Ecto neural progenitor cell (in vitro differentiated cells): ENCODE measurements at regions not wholly inside any gene's neighbourhood (a gene's known extent, or its start where the extent isn't known, plus 50 kb on each side); places are given as distances from the start of the nearest gene placed in this dataset.
"Not testable (repeated sequence)": the region's sequence is repeated elsewhere in the genome, so short reads cannot be mapped to it uniquely, and the experiment has no call there.

ENCODE experiments used
- DNase-seq: peaks from one replicate; pipeline ENCODE4 v3.0.0-alpha.2; 2018; ENCODE audit warnings: low spot score

DNA sequence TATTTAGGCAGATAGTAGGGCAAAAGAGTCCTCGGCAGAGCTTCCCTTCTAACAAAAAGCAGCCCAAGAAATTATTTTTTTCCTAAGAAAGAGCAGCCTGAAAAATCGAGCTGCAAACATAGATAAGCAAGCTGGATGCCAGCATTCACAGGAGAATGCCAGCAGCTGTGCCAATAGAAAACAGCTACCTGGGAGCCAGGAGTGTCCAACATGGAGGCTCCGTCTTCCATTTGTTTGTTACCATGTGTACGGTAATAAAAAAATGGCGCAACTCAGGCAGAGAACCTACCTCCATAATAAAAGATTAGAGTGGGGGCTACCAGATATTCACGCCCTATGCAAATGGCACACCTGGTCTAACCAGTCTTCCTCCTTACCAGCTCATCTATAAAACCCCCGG is 77.6 kb upstream of the IPO5 start:
- no peak for DNase-seq

DNA sequence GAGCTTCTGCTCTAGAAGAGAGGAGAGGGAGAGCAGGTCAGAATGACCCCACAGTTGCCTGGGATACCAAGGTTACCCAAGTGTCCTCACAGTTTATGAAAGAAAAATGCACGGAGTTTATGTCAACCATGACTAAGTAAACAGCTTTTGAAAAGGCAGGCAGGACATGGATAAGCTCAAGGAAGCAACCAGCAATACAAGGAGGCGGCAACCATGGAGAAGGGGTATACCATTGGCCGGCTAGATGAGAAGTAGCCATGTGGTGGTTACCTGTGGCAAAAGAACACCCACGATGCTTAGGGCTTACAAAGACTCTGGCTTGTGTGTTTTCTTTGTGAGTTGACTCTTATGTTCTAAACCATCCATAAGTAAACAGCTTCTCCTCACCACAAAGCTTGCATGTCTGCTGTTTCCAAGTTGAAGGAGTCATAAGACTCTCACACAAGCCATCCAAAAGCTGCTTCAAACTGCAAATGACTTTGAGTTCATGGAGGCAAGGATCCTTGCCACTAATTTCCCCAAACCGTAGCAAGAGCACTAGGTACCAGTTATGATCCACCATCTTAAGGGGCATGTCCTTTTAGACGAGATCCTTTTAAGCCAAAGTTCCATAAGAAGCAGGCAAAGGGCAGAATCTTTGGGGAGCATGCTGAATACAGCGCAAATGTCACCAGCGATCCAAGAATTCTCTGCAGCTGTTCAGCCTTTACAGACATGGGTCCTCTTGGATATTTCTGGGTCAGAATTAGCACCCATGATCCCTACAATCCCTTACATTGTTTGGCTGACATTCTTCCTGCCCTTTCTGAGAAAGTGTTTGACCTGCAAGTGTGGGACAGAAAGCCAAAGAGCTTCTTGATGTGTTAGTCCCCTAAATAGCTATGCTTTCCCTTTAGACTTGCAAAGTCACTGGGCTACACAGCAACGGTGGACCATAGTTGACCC is 74.8 kb upstream of the IPO5 start:
- no peak for DNase-seq

DNA sequence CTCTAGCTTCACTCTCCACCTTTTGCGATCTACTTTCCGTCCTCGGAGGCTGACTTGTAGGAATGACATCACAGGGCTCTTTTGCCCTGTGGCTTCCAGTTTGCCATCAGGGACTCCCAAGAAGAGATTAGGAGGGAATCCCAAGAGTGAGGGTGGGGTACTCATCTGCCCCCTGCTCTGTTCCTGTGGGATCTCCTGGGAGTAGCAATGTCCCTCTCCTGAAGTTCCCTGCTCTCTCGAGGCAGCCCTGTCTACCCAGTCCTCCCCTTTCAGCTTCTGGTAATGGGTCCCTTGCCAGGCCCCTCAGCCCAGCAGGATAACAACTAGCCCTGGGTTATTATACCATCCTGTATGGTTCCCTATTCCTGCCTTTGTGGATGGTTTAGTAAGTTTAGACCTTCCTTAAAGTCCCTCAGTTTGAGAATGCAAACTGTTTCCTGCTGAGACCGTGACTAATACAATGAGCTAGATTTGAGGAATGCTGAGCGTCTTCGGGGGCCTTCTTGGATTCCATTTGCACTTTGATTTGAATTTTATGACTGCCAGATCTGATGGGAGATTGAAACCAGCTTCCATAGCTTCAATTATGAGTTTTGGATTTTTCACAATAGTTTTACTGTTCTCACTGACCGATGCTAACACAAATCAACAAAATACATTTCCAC is 73.7 kb upstream of the IPO5 start:
- no peak for DNase-seq

GRCh38 chr13:97880311-97880675 is 73.2 kb upstream of the IPO5 start:
- no peak for DNase-seq

GRCh38 chr13:97881556-97881955 is 71.9 kb upstream of the IPO5 start:
- DNase-seq: no peak

DNA sequence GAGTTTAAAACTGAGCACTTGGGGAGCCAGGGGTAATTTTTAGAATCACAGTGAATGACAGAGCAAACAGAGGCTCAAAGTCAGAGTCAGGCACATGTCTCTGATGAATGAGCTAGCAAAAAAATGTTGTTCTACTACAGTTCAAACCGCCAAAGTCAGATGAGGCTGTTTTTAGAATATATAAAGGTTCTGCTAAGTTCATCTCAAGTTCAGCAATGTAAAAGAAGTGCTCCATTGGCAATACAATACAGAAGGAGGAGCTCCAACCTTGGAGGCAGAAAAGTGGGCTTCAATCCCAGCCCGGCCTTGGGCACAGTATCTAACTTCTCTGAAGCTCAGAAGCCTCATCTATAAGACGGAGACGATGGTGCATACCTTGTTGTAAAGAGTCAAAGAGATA is 70.1 kb upstream of the IPO5 start:
- no peak for DNase-seq

DNA sequence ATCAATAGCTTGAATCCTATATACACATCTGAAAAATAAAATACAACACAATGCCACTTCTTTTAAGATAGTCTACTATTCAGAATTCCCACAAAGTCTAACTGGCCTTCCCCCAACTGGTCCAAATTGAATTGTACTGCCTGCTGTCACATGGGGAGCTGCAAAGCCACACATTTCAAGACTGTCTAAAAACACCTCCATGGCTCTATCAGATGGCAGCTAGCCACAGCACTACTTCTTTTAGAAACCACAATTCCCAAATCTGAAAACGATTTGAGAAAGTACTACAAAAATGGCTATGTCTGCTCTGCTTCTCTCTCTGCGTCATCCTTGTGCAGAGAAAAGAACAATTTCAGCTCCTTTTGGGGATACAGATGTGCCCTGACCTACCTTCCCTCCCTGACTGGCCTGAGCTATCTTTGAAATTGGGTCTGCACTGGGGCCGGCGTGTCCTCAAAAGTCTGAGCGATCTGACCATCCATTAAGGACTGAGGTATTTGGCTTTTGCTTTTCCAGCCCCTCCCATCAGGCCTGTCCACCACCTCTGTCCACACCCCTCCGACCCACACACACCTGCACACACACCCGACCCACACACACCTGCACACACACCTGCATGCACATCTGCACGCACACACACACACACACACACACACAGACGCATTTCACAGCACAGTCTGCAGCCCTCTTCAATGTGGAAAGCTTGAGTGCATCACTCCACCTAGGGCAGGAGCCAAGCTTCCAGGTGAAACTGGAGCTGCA is 68.6 kb upstream of the IPO5 start:
- DNase-seq: no peak

DNA sequence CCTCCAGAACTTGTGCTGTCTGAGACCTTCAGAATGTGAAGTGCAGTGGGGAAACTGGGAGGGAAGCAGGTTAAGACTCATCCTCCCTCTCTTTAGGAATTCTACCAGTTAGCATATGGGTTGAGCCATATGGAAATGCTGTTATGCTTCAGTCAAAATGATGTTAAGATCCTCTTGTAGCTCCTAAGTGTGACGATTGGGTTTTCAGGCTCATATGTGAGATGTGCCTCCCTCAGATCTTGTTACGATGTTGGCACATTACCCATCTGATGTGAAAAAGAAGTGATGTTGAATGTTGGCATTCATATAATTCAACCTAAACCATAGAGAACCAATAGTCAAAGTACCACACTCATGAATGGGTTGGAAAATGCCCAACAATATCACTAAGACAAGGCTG is 67.8 kb upstream of the IPO5 start:
- no peak for DNase-seq

DNA sequence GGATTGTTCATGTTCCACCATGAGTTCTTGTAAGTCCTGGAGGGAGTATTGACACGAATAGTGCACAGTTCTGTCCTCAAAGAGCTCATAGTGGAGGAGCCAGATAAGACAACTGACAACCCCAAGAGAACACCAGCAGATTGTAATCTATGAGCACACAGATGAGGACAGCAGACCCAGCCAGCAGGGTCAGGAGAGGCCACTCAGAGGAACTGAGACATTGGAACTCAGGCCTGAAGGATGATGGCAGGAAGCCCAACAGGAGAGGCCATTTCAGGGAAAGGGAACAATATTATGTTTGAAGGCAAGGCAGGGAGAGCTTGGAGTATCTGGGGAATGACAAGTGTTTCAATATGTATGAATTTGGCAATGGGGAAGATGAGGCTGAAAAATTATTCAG is 63.7 kb upstream of the IPO5 start:
- no peak for DNase-seq

- DNase-seq: no peak
Measured at GRCh38 chr13:97890573-97890972, 62.9 kb upstream of the IPO5 start.

DNA sequence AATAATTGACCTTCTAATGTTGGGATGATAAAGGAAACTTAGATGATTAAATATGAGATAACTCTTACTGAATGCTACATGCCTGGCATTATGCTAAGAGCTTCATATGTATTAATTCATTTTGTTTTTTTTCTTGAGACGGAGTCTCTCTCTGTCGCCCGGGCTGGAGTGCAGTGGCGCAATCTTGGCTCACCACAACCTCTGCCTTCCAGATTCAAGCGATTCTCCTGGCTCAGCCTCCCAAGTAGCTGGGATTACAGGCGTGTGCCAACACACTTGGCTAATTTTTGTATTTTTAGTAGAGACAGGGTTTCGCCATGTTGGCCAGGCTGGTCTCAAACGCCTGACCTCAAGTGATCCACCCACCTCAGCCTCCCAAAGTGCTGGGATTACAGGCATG is 61.5 kb upstream of the IPO5 start:
- not testable (repeated sequence) for DNase-seq

DNA sequence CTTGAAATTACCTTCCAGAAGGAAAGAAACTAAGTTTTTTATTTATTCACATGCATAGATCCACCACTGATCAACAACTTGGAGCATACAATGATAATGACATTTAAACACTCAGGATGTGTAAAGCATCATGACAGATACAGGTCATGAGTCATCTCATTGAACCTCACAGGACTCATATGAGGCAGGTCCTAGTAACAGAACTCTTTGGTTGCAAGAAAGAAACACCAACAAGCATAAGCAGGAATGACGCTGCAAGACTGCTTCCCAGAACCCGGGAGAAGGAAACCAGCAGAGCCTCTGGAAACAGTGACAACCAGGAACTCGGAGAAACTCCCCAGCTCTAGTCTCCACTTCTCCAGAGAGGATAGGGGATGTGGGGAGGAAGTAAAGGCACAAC is 60.8 kb upstream of the IPO5 start:
- DNase-seq: no peak

DNA sequence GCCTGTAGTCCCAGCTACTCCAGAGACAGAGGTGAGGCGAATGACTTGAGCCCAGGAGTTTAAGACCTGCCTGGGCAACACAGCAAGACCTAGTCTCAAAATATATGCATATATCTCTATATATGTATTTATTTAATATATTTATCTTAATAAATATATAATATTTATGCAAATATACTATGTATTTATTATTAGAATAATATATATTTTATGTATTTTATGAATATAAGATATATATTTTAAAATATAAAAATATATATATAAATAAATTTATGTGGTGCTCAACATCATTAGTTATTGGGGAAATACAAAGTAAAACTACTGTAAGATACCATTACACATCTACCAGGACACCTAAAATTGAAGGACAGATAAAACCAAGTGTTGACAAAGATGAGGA is 58.1 kb upstream of the IPO5 start:
- no peak for DNase-seq

DNA sequence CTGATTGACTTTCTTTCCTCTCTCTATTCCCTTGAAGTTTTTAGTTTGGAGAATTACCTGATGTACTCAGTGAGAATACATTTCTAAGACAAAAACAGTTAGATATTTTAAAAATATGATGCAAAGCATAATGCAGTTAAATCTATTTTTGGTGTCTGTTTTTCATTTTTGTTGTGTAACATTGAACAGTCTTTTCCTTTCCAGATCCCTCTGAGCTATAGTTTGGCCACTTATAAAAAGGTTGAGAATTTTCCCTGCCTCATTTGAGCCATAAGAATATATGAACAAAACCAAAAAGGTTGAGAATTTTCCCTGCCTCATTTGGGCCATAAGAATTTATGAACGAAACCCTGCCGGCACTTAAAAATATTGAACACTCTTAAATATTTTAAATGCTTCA is 57.0 kb upstream of the IPO5 start:
- no peak for DNase-seq

- DNase-seq: no peak
Measured at GRCh38 chr13:97901716-97902115, 51.8 kb upstream of the IPO5 start.
